CD4-positive, CD25-positive, alpha-beta regulatory T cell (primary cell): ENCODE measurements at regions not wholly inside any gene's neighbourhood (a gene's known extent, or its start where the extent isn't known, plus 50 kb on each side); places are given as distances from the start of the nearest gene placed in this dataset.

ENCODE experiments used
- ATAC-seq, 2 donors: fragments of 150-1000 bp; cut with Tn5 transposase; one replicate each; pipeline ENCODE4 v1.10.0; 2021; ENCODE audit warnings: low read depth in 2 of 2, moderate number of reproducible peaks in 2 of 2, moderate library complexity in 1 of 2
- DNase-seq, 3 donors: peaks; one replicate each; pipeline versions ENCODE4 v3.0.0 to v3.0.0-alpha.2; 2012 to 2022; ENCODE audit warnings: mixed read lengths in 1 of 3
- H3K27ac ChIP-seq: one replicate; pipeline ENCODE4 v1.7.0; 2013; ENCODE audit warnings: mild to moderate bottlenecking, low read length; ENCODE audit not compliant: insufficient read depth, poor library complexity, severe bottlenecking
- H3K27me3 ChIP-seq: one replicate; pipeline ENCODE4 v1.7.0; 2013; ENCODE audit warnings: low read length; ENCODE audit not compliant: control insufficient read depth, insufficient read depth
- H3K36me3 ChIP-seq: one replicate; pipeline ENCODE4 v1.7.0; 2013; ENCODE audit warnings: mild to moderate bottlenecking, low read length, moderate library complexity; ENCODE audit not compliant: control insufficient read depth, insufficient read depth
- H3K4me1 ChIP-seq: 2 replicates; pipeline ENCODE4 v1.7.0; 2013; ENCODE audit warnings: mild to moderate bottlenecking, low read length; ENCODE audit not compliant: insufficient read depth, control insufficient read depth, poor library complexity, severe bottlenecking
- H3K4me3 ChIP-seq: one replicate; pipeline ENCODE4 v1.7.0; 2013; ENCODE audit warnings: low read depth, mild to moderate bottlenecking, low read length, moderate library complexity
- H3K9me3 ChIP-seq, 2 experiments: 1 replicate in 1 of 2; 2 replicates in 1 of 2; pipeline ENCODE4 v1.7.0; 2013; ENCODE audit warnings: low read length in 2 of 2, mild to moderate bottlenecking in 1 of 2, moderate library complexity in 1 of 2; ENCODE audit not compliant: control insufficient read depth in 2 of 2
- H3K27ac Mint-ChIP-seq, 3 donors: one replicate each; pipeline ENCODE4 v1.8.0; 2020 to 2022; ENCODE audit warnings: mild to moderate bottlenecking in 3 of 3, mixed read lengths in 3 of 3, moderate library complexity in 2 of 3
- H3K27me3 Mint-ChIP-seq: one replicate; pipeline ENCODE4 v1.8.0; 2022; ENCODE audit warnings: mild to moderate bottlenecking, mixed read lengths
- H3K36me3 Mint-ChIP-seq: one replicate; pipeline ENCODE4 v1.8.0; 2020; ENCODE audit warnings: mixed read lengths
- H3K4me1 Mint-ChIP-seq, 4 donors: one replicate each; pipeline ENCODE4 v1.8.0; 2020 to 2022; ENCODE audit warnings: mixed read lengths in 4 of 4, mild to moderate bottlenecking in 1 of 4
- H3K4me3 Mint-ChIP-seq, 4 donors: one replicate each; pipeline ENCODE4 v1.8.0; 2020 to 2022; ENCODE audit warnings: mild to moderate bottlenecking in 4 of 4, mixed read lengths in 4 of 4, moderate library complexity in 3 of 4
- H3K9me3 Mint-ChIP-seq, 7 donors: one replicate each; pipeline ENCODE4 v1.8.0; 2020 to 2022; ENCODE audit warnings: mixed read lengths in 7 of 7, mild to moderate bottlenecking in 3 of 7, moderate library complexity in 2 of 7

- H3K36me3 Mint-ChIP-seq: no peaks in the 10 kb centered on the region
- ATAC-seq: no peak
- Histone ChIP-seq H3K27ac (no peak overlapping the region), H3K9me3 (no peaks in the 10 kb centered on the region), H3K36me3 (no peaks in the 10 kb centered on the region), H3K27me3 (no peaks in the 10 kb centered on the region), H3K4me3 (no peak overlapping the region), H3K4me1 (no peaks in the 10 kb centered on the region)
- H3K27ac Mint-ChIP-seq: no peak overlapping the region
- H3K9me3 Mint-ChIP-seq: peaks cover 0 to 16% (median 1%) of the 10 kb centered on the region in 7 donors
- H3K27me3 Mint-ChIP-seq: no peaks in the 10 kb centered on the region
- H3K4me1 Mint-ChIP-seq: no peaks in the 10 kb centered on the region
- H3K4me3 Mint-ChIP-seq: no peak overlapping the region
- DNase-seq: no peak
Measured at GRCh38 chr18:44214396-44214795, 466.3 kb upstream of the SETBP1 start.

GRCh38 chr18:44216169-44216568, 464.5 kb upstream of the SETBP1 start:
- no peaks in the 10 kb centered on the region for H3K27me3 Mint-ChIP-seq
- H3K4me3 Mint-ChIP-seq: no peak overlapping the region
- Histone ChIP-seq H3K4me3 (no peak overlapping the region), H3K27me3 (no peaks in the 10 kb centered on the region), H3K27ac (no peak overlapping the region), H3K36me3 (no peaks in the 10 kb centered on the region), H3K9me3 (no peaks in the 10 kb centered on the region), H3K4me1 (no peaks in the 10 kb centered on the region)
- no peak for DNase-seq
- H3K9me3 Mint-ChIP-seq: peaks cover 0 to 5% (median 0%) of the 10 kb centered on the region in 7 donors
- H3K4me1 Mint-ChIP-seq: no peaks in the 10 kb centered on the region
- H3K36me3 Mint-ChIP-seq: no peaks in the 10 kb centered on the region
- ATAC-seq: no peak
- no peak overlapping the region for H3K27ac Mint-ChIP-seq

GRCh38 chr18:44227501-44227900, 453.2 kb upstream of the SETBP1 start:
- no peak overlapping the region for H3K4me3 Mint-ChIP-seq
- no peaks in the 10 kb centered on the region for H3K4me1 ChIP-seq
- no peaks in the 10 kb centered on the region for H3K36me3 Mint-ChIP-seq
- no peaks in the 10 kb centered on the region for H3K4me1 Mint-ChIP-seq
- no peak overlapping the region for H3K4me3 ChIP-seq
- H3K9me3 Mint-ChIP-seq: peaks cover 2 to 7% (median 3%) of the 10 kb centered on the region in 7 donors
- H3K27me3 Mint-ChIP-seq: no peaks in the 10 kb centered on the region
- H3K27ac Mint-ChIP-seq: no peak overlapping the region
- H3K36me3 ChIP-seq: no peaks in the 10 kb centered on the region
- DNase-seq (no peak), ATAC-seq (no peak)
- no peaks in the 10 kb centered on the region for H3K9me3 ChIP-seq
- H3K27ac ChIP-seq: no peak overlapping the region
- no peaks in the 10 kb centered on the region for H3K27me3 ChIP-seq

- Mint-ChIP-seq H3K9me3 (peaks cover 2 to 10% (median 3%) of the 10 kb centered on the region in 7 donors), H3K4me1 (no peaks in the 10 kb centered on the region), H3K4me3 (no peak overlapping the region), H3K27me3 (no peaks in the 10 kb centered on the region), H3K27ac (no peak overlapping the region), H3K36me3 (no peaks in the 10 kb centered on the region)
- Histone ChIP-seq H3K4me3 (no peak overlapping the region), H3K9me3 (no peaks in the 10 kb centered on the region), H3K27ac (no peak overlapping the region), H3K4me1 (no peaks in the 10 kb centered on the region), H3K27me3 (no peaks in the 10 kb centered on the region), H3K36me3 (no peaks in the 10 kb centered on the region)
- DNase-seq: no peak
- no peak for ATAC-seq
Measured at GRCh38 chr18:44229693-44230108, 451.0 kb upstream of the SETBP1 start.

GRCh38 chr18:44231936-44232335, 448.8 kb upstream of the SETBP1 start:
- H3K36me3 Mint-ChIP-seq: no peaks in the 10 kb centered on the region
- H3K27me3 Mint-ChIP-seq: no peaks in the 10 kb centered on the region
- Histone ChIP-seq H3K27ac (no peak overlapping the region), H3K4me3 (no peak overlapping the region), H3K36me3 (no peaks in the 10 kb centered on the region), H3K27me3 (no peaks in the 10 kb centered on the region), H3K9me3 (no peaks in the 10 kb centered on the region), H3K4me1 (no peaks in the 10 kb centered on the region)
- H3K4me1 Mint-ChIP-seq: no peaks in the 10 kb centered on the region
- peaks cover 0 to 8% (median 2%) of the 10 kb centered on the region in 7 donors for H3K9me3 Mint-ChIP-seq
- H3K4me3 Mint-ChIP-seq: no peak overlapping the region
- DNase-seq (no peak), ATAC-seq (no peak)
- no peak overlapping the region for H3K27ac Mint-ChIP-seq

GRCh38 chr18:44232500-44232899, 448.2 kb upstream of the SETBP1 start:
- no peak overlapping the region for H3K4me3 ChIP-seq
- Mint-ChIP-seq H3K27ac (no peak overlapping the region), H3K9me3 (peaks cover 0 to 7% (median 2%) of the 10 kb centered on the region in 7 donors), H3K27me3 (no peaks in the 10 kb centered on the region), H3K36me3 (no peaks in the 10 kb centered on the region), H3K4me1 (no peaks in the 10 kb centered on the region), H3K4me3 (no peak overlapping the region)
- H3K36me3 ChIP-seq: no peaks in the 10 kb centered on the region
- H3K27ac ChIP-seq: no peak overlapping the region
- H3K27me3 ChIP-seq: no peaks in the 10 kb centered on the region
- H3K9me3 ChIP-seq: no peaks in the 10 kb centered on the region
- ATAC-seq: no peak
- no peak for DNase-seq
- no peaks in the 10 kb centered on the region for H3K4me1 ChIP-seq

GRCh38 chr18:44238454-44238853, 442.2 kb upstream of the SETBP1 start:
- H3K36me3 Mint-ChIP-seq: no peaks in the 10 kb centered on the region

GRCh38 chr18:44238911-44239310, 441.8 kb upstream of the SETBP1 start:
- Mint-ChIP-seq H3K4me1 (no peaks in the 10 kb centered on the region), H3K36me3 (no peaks in the 10 kb centered on the region), H3K4me3 (no peak overlapping the region), H3K27me3 (no peaks in the 10 kb centered on the region), H3K27ac (no peak overlapping the region), H3K9me3 (peaks cover 0 to 10% (median 2%) of the 10 kb centered on the region in 7 donors)
- Histone ChIP-seq H3K9me3 (no peaks in the 10 kb centered on the region), H3K27ac (no peak overlapping the region), H3K4me3 (no peak overlapping the region), H3K27me3 (no peaks in the 10 kb centered on the region), H3K36me3 (no peaks in the 10 kb centered on the region), H3K4me1 (no peaks in the 10 kb centered on the region)
- DNase-seq: no peak
- ATAC-seq: no peak

More at GRCh38 chr18:44238454-44238853, 442.2 kb upstream of the SETBP1 start:
- H3K27me3 Mint-ChIP-seq: no peaks in the 10 kb centered on the region
- H3K27ac Mint-ChIP-seq: no peak overlapping the region
- Histone ChIP-seq H3K27ac (no peak overlapping the region), H3K36me3 (no peaks in the 10 kb centered on the region), H3K4me1 (no peaks in the 10 kb centered on the region), H3K9me3 (no peaks in the 10 kb centered on the region), H3K27me3 (no peaks in the 10 kb centered on the region), H3K4me3 (no peak overlapping the region)
- no peak overlapping the region for H3K4me3 Mint-ChIP-seq
- DNase-seq (no peak), ATAC-seq (no peak)
- H3K4me1 Mint-ChIP-seq: no peaks in the 10 kb centered on the region
- peaks cover 0 to 10% (median 3%) of the 10 kb centered on the region in 7 donors for H3K9me3 Mint-ChIP-seq
